GM13976 (cell line): ENCODE measurements at regions not wholly inside any gene's neighbourhood (a gene's known extent, or its start where the extent isn't known, plus 50 kb on each side); places are given as distances from the start of the nearest gene placed in this dataset.

Experiments used
- DNase-seq: peaks from one replicate; pipeline ENCODE4 v3.0.0; 2012; ENCODE audit warnings: low spot score
- CTCF ChIP-seq: IDR thresholded peaks from 2 replicates; pipeline ENCODE4 v1.5.1; 2012; ENCODE audit warnings: borderline replicate concordance, mild to moderate bottlenecking; ENCODE audit not compliant: insufficient read depth; ENCODE audit errors: extremely low read depth, missing control alignments, control extremely low read depth
- in situ Hi-C: fragments of 300-500 bp; cut with MboI; formaldehyde crosslinking; loops from one replicate; pipeline ENCODE4 v1.12.0; 2022; ENCODE audit warnings: low sequenced_read_pairs, mixed read lengths, inconsistent platforms; ENCODE audit not compliant: unreplicated experiment

- in situ Hi-C loops, result no loop called here
- no peak for DNase-seq
- TF ChIP-seq CTCF, result no peak
Measured at GRCh38 chr4:181030961-181031360, 1212.2 kb upstream of the TENM3 start.

GRCh38 chr4:181043486-181043885 lies 1199.7 kb upstream of the TENM3 start:
- no peak for DNase-seq
- in situ Hi-C loops, result no loop called here
- no peak for TF ChIP-seq CTCF

GRCh38 chr4:181046809-181047208 lies 1196.4 kb upstream of the TENM3 start:
- TF ChIP-seq CTCF, result no peak
- DNase-seq, result no peak
- in situ Hi-C loops, result no loop called here

GRCh38 chr4:181051931-181052330 lies 1191.3 kb upstream of the TENM3 start:
- in situ Hi-C loops, result no loop called here
- DNase-seq, result no peak
- no peak for TF ChIP-seq CTCF

- no peak for TF ChIP-seq CTCF
- no peak for DNase-seq
- in situ Hi-C loops, result no loop called here
Measured at GRCh38 chr4:181061787-181062186, 1181.4 kb upstream of the TENM3 start.

- in situ Hi-C loops, result no loop called here
Measured at GRCh38 chr4:181063212-181063611, 1180.0 kb upstream of the TENM3 start.

More at GRCh38 chr4:181063212-181063611, 1180.0 kb upstream of the TENM3 start:
- TF ChIP-seq CTCF, result no peak
- DNase-seq, result no peak
